ENCODE measurements at regions not wholly inside any gene's neighbourhood (a gene's known extent, or its start where the extent isn't known, plus 50 kb on each side); places are given as distances from the start of the nearest gene placed in this dataset.

GRCh38 chr9:555493-555892 is 286.0 kb upstream of the DMRT1 start:
- no peak for ATAC-seq
- no peaks in the 10 kb centered on the region for H3K9me2 ChIP-seq (ENCODE audit: insufficient read depth)
- H3K4me3 ChIP-seq, result no peak overlapping the region
- peaks cover 13% of the 10 kb centered on the region for H3K4me1 Mint-ChIP-seq
- no peaks in the 10 kb centered on the region for H3F3A ChIP-seq (replicated peaks; ENCODE audit: low read depth)
- no peaks in the 10 kb centered on the region for H3K36me3 ChIP-seq (ENCODE audit: insufficient read depth)
- no peak for TF ChIP-seq REST (IDR thresholded peaks at IDR 0.05; ENCODE audit: unreplicated experiment)
- TF ChIP-seq ZNF114 (CRISPR knock-in tag; IDR thresholded peaks at IDR 0.05), result no peak
- TF ChIP-seq ZNF462 (CRISPR knock-in tag; IDR thresholded peaks at IDR 0.05), result no peak
- no peak for TF ChIP-seq ZNF331 (CRISPR knock-in tag; IDR thresholded peaks at IDR 0.05; ENCODE audit: low read depth)
- no peak for TF ChIP-seq CREB1 (CRISPR knock-in tag; IDR thresholded peaks at IDR 0.05; ENCODE audit: low read depth)
- TF ChIP-seq STAT1 (IDR thresholded peaks at IDR 0.05; ENCODE audit: unreplicated experiment), result no peak
- H3K4me1 ChIP-seq (ENCODE audit: insufficient read depth), result peaks cover 3% of the 10 kb centered on the region; the same call in 1 of the 2 replicates
- H3K9me3 Mint-ChIP-seq, result no peaks in the 10 kb centered on the region
- DNase-seq (ENCODE audit: low spot score), result no peak
- H3K4me2 ChIP-seq, result no peak overlapping the region
- H3K79me2 ChIP-seq (replicated peaks; ENCODE audit: insufficient read depth), result peaks cover 24% of the 10 kb centered on the region
- H3K36me3 Mint-ChIP-seq (ENCODE audit: low read depth), result peaks cover under 1% of the 10 kb centered on the region; the same call in 2 of the 3 replicates
- peaks cover 6% of the 10 kb centered on the region; the same call in 1 of the 2 replicates for H4K20me1 ChIP-seq (replicated peaks; ENCODE audit: insufficient read depth)
- H3K4me3 Mint-ChIP-seq, result no peak overlapping the region
- no peaks in the 10 kb centered on the region for H3K27me3 ChIP-seq (ENCODE audit: insufficient read depth)
- H3K27me3 Mint-ChIP-seq (ENCODE audit: insufficient read depth, low read depth, poor library complexity), result peaks cover 5% of the 10 kb centered on the region
- H3K27ac ChIP-seq (ENCODE audit: low read depth), result no peak overlapping the region
- H2AFZ ChIP-seq, result no peak overlapping the region
- H3K27ac Mint-ChIP-seq, result no peak overlapping the region

Measured in GM23338 (cell line).